ENCODE measurements at regions not wholly inside any gene's neighbourhood (a gene's known extent, or its start where the extent isn't known, plus 50 kb on each side); places are given as distances from the start of the nearest gene placed in this dataset.

GRCh38 chr14:43204816-43205215 lies 1302.3 kb downstream of the FSCB start:
- no peak overlapping the region for H3K9ac ChIP-seq (ENCODE audit: low read length)
- WGBS (ENCODE audit: extremely low coverage, insufficient coverage, low lambda C conversion rate), result no CpG with 5 or more reads among the region's 2 CpGs

GRCh38 chr14:43200519-43200918 lies 1306.6 kb downstream of the FSCB start:
- no CpG with 5 or more reads among the region's 1 CpG for WGBS (ENCODE audit: extremely low coverage, insufficient coverage, low lambda C conversion rate)
- no peaks in the 10 kb centered on the region for H3K36me3 ChIP-seq (ENCODE audit: control insufficient read depth, insufficient read depth, low read length)
- H2BK15ac ChIP-seq (replicated peaks; ENCODE audit: low read depth), result no peak overlapping the region
- H4K8ac ChIP-seq (ENCODE audit: low read depth, low read length), result no peak overlapping the region
- no peak overlapping the region for H3K56ac ChIP-seq (ENCODE audit: low read length)
- H3K4me3 ChIP-seq (ENCODE audit: low read length), result no peak overlapping the region
- DNase-seq, result no peak
- H3K4me1 ChIP-seq (ENCODE audit: control insufficient read depth, low read depth, low read length), result no peaks in the 10 kb centered on the region
- no peak overlapping the region for H3K23ac ChIP-seq (ENCODE audit: low read length)
- no peak overlapping the region for H3K4me2 ChIP-seq (ENCODE audit: low read length)
- H3K79me2 ChIP-seq (ENCODE audit: control insufficient read depth, insufficient read depth, low read length), result no peaks in the 10 kb centered on the region
- no peak overlapping the region for H2BK120ac ChIP-seq (ENCODE audit: low read depth, low read length)
- no peak overlapping the region for H3K27ac ChIP-seq (ENCODE audit: low read depth, low read length)
- H2AK5ac ChIP-seq (ENCODE audit: low read length), result no peak overlapping the region
- no peaks in the 10 kb centered on the region for H3K27me3 ChIP-seq (ENCODE audit: insufficient read depth, low read length, poor library complexity)
- no peaks in the 10 kb centered on the region for H3K79me1 ChIP-seq (ENCODE audit: low read length)
- H3K9ac ChIP-seq (ENCODE audit: low read length), result no peak overlapping the region
- no peak overlapping the region for H3K18ac ChIP-seq (ENCODE audit: low read length)
- no peak overlapping the region for H3K4ac ChIP-seq (ENCODE audit: low read depth, low read length)
- no peak overlapping the region for H2BK5ac ChIP-seq (ENCODE audit: low read length)
- H4K5ac ChIP-seq (ENCODE audit: low read length), result no peak overlapping the region

More at GRCh38 chr14:43204816-43205215, 1302.3 kb downstream of the FSCB start:
- Histone ChIP-seq H3K27ac (ENCODE audit: low read depth, low read length) (no peak overlapping the region), H3K4me3 (ENCODE audit: low read length) (no peak overlapping the region), H4K8ac (ENCODE audit: low read depth, low read length) (no peak overlapping the region), H3K36me3 (ENCODE audit: control insufficient read depth, insufficient read depth, low read length) (no peaks in the 10 kb centered on the region), H2BK15ac (replicated peaks; ENCODE audit: low read depth) (no peak overlapping the region), H2AK5ac (ENCODE audit: low read length) (no peak overlapping the region), H2BK5ac (ENCODE audit: low read length) (no peak overlapping the region), H3K56ac (ENCODE audit: low read length) (no peak overlapping the region), H3K4me1 (ENCODE audit: control insufficient read depth, low read depth, low read length) (no peaks in the 10 kb centered on the region), H3K4me2 (ENCODE audit: low read length) (no peak overlapping the region), H3K27me3 (ENCODE audit: insufficient read depth, low read length, poor library complexity) (no peaks in the 10 kb centered on the region), H2BK120ac (ENCODE audit: low read depth, low read length) (no peak overlapping the region), H3K79me1 (ENCODE audit: low read length) (no peaks in the 10 kb centered on the region), H3K79me2 (ENCODE audit: control insufficient read depth, insufficient read depth, low read length) (no peaks in the 10 kb centered on the region), H3K23ac (ENCODE audit: low read length) (no peak overlapping the region), H3K18ac (ENCODE audit: low read length) (no peak overlapping the region), H3K4ac (ENCODE audit: low read depth, low read length) (no peak overlapping the region), H4K5ac (ENCODE audit: low read length) (no peak overlapping the region)
- DNase-seq, result no peak

GRCh38 chr14:43198465-43198864 lies 1308.6 kb downstream of the FSCB start:
- H2BK120ac ChIP-seq (ENCODE audit: low read depth, low read length), result no peak overlapping the region
- H3K56ac ChIP-seq (ENCODE audit: low read length), result no peak overlapping the region
- H3K4me2 ChIP-seq (ENCODE audit: low read length), result no peak overlapping the region
- no peak overlapping the region for H2BK5ac ChIP-seq (ENCODE audit: low read length)
- no peak overlapping the region for H3K18ac ChIP-seq (ENCODE audit: low read length)
- H3K27ac ChIP-seq (ENCODE audit: low read depth, low read length), result no peak overlapping the region
- H4K5ac ChIP-seq (ENCODE audit: low read length), result no peak overlapping the region
- no peak overlapping the region for H2AK5ac ChIP-seq (ENCODE audit: low read length)
- H3K79me1 ChIP-seq (ENCODE audit: low read length), result no peaks in the 10 kb centered on the region
- no peaks in the 10 kb centered on the region for H3K4me1 ChIP-seq (ENCODE audit: control insufficient read depth, low read depth, low read length)
- H3K79me2 ChIP-seq (ENCODE audit: control insufficient read depth, insufficient read depth, low read length), result no peaks in the 10 kb centered on the region
- H3K4me3 ChIP-seq (ENCODE audit: low read length), result no peak overlapping the region
- no peak overlapping the region for H3K9ac ChIP-seq (ENCODE audit: low read length)
- H3K23ac ChIP-seq (ENCODE audit: low read length), result no peak overlapping the region
- H2BK15ac ChIP-seq (replicated peaks; ENCODE audit: low read depth), result no peak overlapping the region
- H4K8ac ChIP-seq (ENCODE audit: low read depth, low read length), result no peak overlapping the region
- no peak overlapping the region for H3K4ac ChIP-seq (ENCODE audit: low read depth, low read length)
- no peaks in the 10 kb centered on the region for H3K36me3 ChIP-seq (ENCODE audit: control insufficient read depth, insufficient read depth, low read length)
- no peak for DNase-seq
- WGBS (ENCODE audit: extremely low coverage, insufficient coverage, low lambda C conversion rate), result no CpG with 5 or more reads among the region's 2 CpGs
- no peaks in the 10 kb centered on the region for H3K27me3 ChIP-seq (ENCODE audit: insufficient read depth, low read length, poor library complexity)

- Histone ChIP-seq H3K4ac (ENCODE audit: low read depth, low read length) (no peak overlapping the region), H2BK15ac (replicated peaks; ENCODE audit: low read depth) (no peak overlapping the region), H3K4me2 (ENCODE audit: low read length) (no peak overlapping the region), H3K79me1 (ENCODE audit: low read length) (no peaks in the 10 kb centered on the region), H3K27me3 (ENCODE audit: insufficient read depth, low read length, poor library complexity) (no peaks in the 10 kb centered on the region), H2BK120ac (ENCODE audit: low read depth, low read length) (no peak overlapping the region), H3K4me1 (ENCODE audit: control insufficient read depth, low read depth, low read length) (no peaks in the 10 kb centered on the region), H3K23ac (ENCODE audit: low read length) (no peak overlapping the region), H2AK5ac (ENCODE audit: low read length) (no peak overlapping the region), H4K5ac (ENCODE audit: low read length) (no peak overlapping the region), H3K9ac (ENCODE audit: low read length) (no peak overlapping the region), H3K4me3 (ENCODE audit: low read length) (no peak overlapping the region), H3K27ac (ENCODE audit: low read depth, low read length) (no peak overlapping the region), H3K56ac (ENCODE audit: low read length) (no peak overlapping the region), H4K8ac (ENCODE audit: low read depth, low read length) (no peak overlapping the region), H3K18ac (ENCODE audit: low read length) (no peak overlapping the region), H2BK5ac (ENCODE audit: low read length) (no peak overlapping the region), H3K36me3 (ENCODE audit: control insufficient read depth, insufficient read depth, low read length) (no peaks in the 10 kb centered on the region), H3K79me2 (ENCODE audit: control insufficient read depth, insufficient read depth, low read length) (no peaks in the 10 kb centered on the region)
- peak; percentile 1 for DNase-seq
- no CpG with 5 or more reads among the region's 3 CpGs for WGBS (ENCODE audit: extremely low coverage, insufficient coverage, low lambda C conversion rate)
Observed at GRCh38 chr14:43184540-43184939, 1322.5 kb downstream of the FSCB start.

- Histone ChIP-seq H3K9ac (ENCODE audit: low read length) (no peak overlapping the region), H3K79me2 (ENCODE audit: control insufficient read depth, insufficient read depth, low read length) (no peaks in the 10 kb centered on the region), H2AK5ac (ENCODE audit: low read length) (no peak overlapping the region), H3K27me3 (ENCODE audit: insufficient read depth, low read length, poor library complexity) (no peaks in the 10 kb centered on the region), H3K4me2 (ENCODE audit: low read length) (no peak overlapping the region), H3K4me3 (ENCODE audit: low read length) (no peak overlapping the region), H4K5ac (ENCODE audit: low read length) (no peak overlapping the region), H3K23ac (ENCODE audit: low read length) (no peak overlapping the region), H3K79me1 (ENCODE audit: low read length) (no peaks in the 10 kb centered on the region), H4K8ac (ENCODE audit: low read depth, low read length) (no peak overlapping the region), H3K18ac (ENCODE audit: low read length) (no peak overlapping the region), H3K56ac (ENCODE audit: low read length) (no peak overlapping the region), H2BK15ac (replicated peaks; ENCODE audit: low read depth) (no peak overlapping the region), H3K36me3 (ENCODE audit: control insufficient read depth, insufficient read depth, low read length) (no peaks in the 10 kb centered on the region), H3K27ac (ENCODE audit: low read depth, low read length) (no peak overlapping the region), H2BK120ac (ENCODE audit: low read depth, low read length) (no peak overlapping the region), H3K4ac (ENCODE audit: low read depth, low read length) (no peak overlapping the region), H3K4me1 (ENCODE audit: control insufficient read depth, low read depth, low read length) (no peaks in the 10 kb centered on the region), H2BK5ac (ENCODE audit: low read length) (no peak overlapping the region)
- no CpG with 5 or more reads among the region's 3 CpGs for WGBS (ENCODE audit: extremely low coverage, insufficient coverage, low lambda C conversion rate)
- DNase-seq, result no peak
Observed at GRCh38 chr14:43183916-43184315, 1323.2 kb downstream of the FSCB start.

GRCh38 chr14:43175896-43176295 lies 1331.2 kb downstream of the FSCB start:
- no peak overlapping the region for H2BK120ac ChIP-seq (ENCODE audit: low read depth, low read length)
- no peak overlapping the region for H3K56ac ChIP-seq (ENCODE audit: low read length)
- no peak overlapping the region for H3K18ac ChIP-seq (ENCODE audit: low read length)
- H3K27me3 ChIP-seq (ENCODE audit: insufficient read depth, low read length, poor library complexity), result no peaks in the 10 kb centered on the region
- no peak overlapping the region for H2AK5ac ChIP-seq (ENCODE audit: low read length)
- H2BK15ac ChIP-seq (replicated peaks; ENCODE audit: low read depth), result no peak overlapping the region
- no peaks in the 10 kb centered on the region for H3K4me1 ChIP-seq (ENCODE audit: control insufficient read depth, low read depth, low read length)
- no peak overlapping the region for H3K9ac ChIP-seq (ENCODE audit: low read length)
- no peak overlapping the region for H3K4me3 ChIP-seq (ENCODE audit: low read length)
- H3K4me2 ChIP-seq (ENCODE audit: low read length), result no peak overlapping the region
- no peak overlapping the region for H3K23ac ChIP-seq (ENCODE audit: low read length)
- no peak overlapping the region for H4K5ac ChIP-seq (ENCODE audit: low read length)
- H3K36me3 ChIP-seq (ENCODE audit: control insufficient read depth, insufficient read depth, low read length), result no peaks in the 10 kb centered on the region
- no peaks in the 10 kb centered on the region for H3K79me2 ChIP-seq (ENCODE audit: control insufficient read depth, insufficient read depth, low read length)
- no peak overlapping the region for H2BK5ac ChIP-seq (ENCODE audit: low read length)
- H3K4ac ChIP-seq (ENCODE audit: low read depth, low read length), result no peak overlapping the region
- no peak overlapping the region for H3K27ac ChIP-seq (ENCODE audit: low read depth, low read length)
- DNase-seq, result no peak
- no CpG with 5 or more reads among the region's 2 CpGs for WGBS (ENCODE audit: extremely low coverage, insufficient coverage, low lambda C conversion rate)
- H3K79me1 ChIP-seq (ENCODE audit: low read length), result no peaks in the 10 kb centered on the region
- no peak overlapping the region for H4K8ac ChIP-seq (ENCODE audit: low read depth, low read length)
